ENCODE measurements at regions not wholly inside any gene's neighbourhood (a gene's known extent, or its start where the extent isn't known, plus 50 kb on each side); places are given as distances from the start of the nearest gene placed in this dataset.
"Not testable (repeated sequence)": the region's sequence is repeated elsewhere in the genome, so short reads cannot be mapped to it uniquely, and the experiment has no call there.

GRCh38 chr14:40954448-40955130 is 652.1 kb upstream of the LRFN5 start:
- not testable (repeated sequence) for H3K4me3 ChIP-seq (ENCODE audit: low read depth, low read length); H3K36me3 ChIP-seq (ENCODE audit: control insufficient read depth, insufficient read depth, low read length); H3K9me3 ChIP-seq (ENCODE audit: control insufficient read depth, insufficient read depth, low read length); H3K27me3 ChIP-seq (ENCODE audit: control insufficient read depth, insufficient read depth, low read length); DNase-seq (ENCODE audit: low read depth in 4 of 6, low spot score in 6 of 6); H3K4me1 ChIP-seq (ENCODE audit: control insufficient read depth, insufficient read depth, low read length); H3K27ac ChIP-seq (ENCODE audit: low read depth, low read length)
- WGBS (ENCODE audit: insufficient coverage): 88% methylated on average over 15 of the region's 34 CpGs

DNA sequence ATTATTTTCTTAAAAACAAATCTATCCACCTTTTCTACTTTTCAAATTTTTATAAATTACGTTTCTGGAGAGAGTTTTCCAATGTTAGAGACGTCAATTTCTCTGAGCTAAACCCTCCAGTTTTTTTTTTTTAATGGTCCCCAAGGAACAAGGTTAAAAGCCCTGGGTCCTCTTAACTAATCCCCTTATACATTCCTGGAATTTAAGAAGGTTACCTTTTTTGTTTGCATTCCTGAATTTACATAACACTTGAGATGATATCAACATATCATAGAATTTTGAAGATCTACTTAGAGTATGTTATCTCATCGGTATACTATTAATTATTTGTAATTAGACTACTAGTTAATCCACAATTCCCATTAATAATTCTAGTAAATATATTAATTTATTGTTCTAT is 662.2 kb upstream of the LRFN5 start:
- H3K27me3 ChIP-seq (ENCODE audit: control insufficient read depth, insufficient read depth, low read length): no peaks in the 10 kb centered on the region
- DNase-seq (ENCODE audit: low read depth in 4 of 6, low spot score in 6 of 6): no peak
- WGBS (ENCODE audit: insufficient coverage): no CpG with 5 or more reads among the region's 3 CpGs
- no peak overlapping the region for H3K27ac ChIP-seq (ENCODE audit: low read depth, low read length)
- no peaks in the 10 kb centered on the region for H3K36me3 ChIP-seq (ENCODE audit: control insufficient read depth, insufficient read depth, low read length)
- no peaks in the 10 kb centered on the region for H3K4me1 ChIP-seq (ENCODE audit: control insufficient read depth, insufficient read depth, low read length)
- H3K9me3 ChIP-seq (ENCODE audit: control insufficient read depth, insufficient read depth, low read length): no peaks in the 10 kb centered on the region
- H3K4me3 ChIP-seq (ENCODE audit: low read depth, low read length): no peak overlapping the region

DNA sequence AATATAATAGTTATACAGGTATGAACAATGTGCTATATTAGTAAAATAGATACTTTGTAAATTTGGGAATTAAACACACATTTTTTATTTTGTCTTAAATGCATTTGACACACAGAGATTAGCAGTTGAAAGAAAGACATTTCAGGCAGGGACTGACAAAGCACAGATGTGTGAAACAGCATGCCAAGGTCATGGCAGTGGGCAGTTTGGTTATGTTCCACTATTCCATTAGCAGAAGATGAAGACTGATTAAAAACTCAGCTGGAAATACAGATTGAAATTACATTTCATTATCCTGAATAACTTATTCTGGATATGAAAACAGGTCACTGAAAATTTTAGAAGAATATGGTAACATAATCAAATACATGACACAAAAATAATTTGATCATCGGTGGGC is 669.8 kb upstream of the LRFN5 start:
- Histone ChIP-seq H3K4me3 (ENCODE audit: low read depth, low read length) (no peak overlapping the region), H3K27ac (ENCODE audit: low read depth, low read length) (no peak overlapping the region), H3K9me3 (ENCODE audit: control insufficient read depth, insufficient read depth, low read length) (no peaks in the 10 kb centered on the region), H3K4me1 (ENCODE audit: control insufficient read depth, insufficient read depth, low read length) (no peaks in the 10 kb centered on the region), H3K36me3 (ENCODE audit: control insufficient read depth, insufficient read depth, low read length) (no peaks in the 10 kb centered on the region), H3K27me3 (ENCODE audit: control insufficient read depth, insufficient read depth, low read length) (no peaks in the 10 kb centered on the region)
- WGBS (ENCODE audit: insufficient coverage): no CpG with 5 or more reads among the region's 1 CpG
- peak in 1 of 6 donors; percentile 2 for DNase-seq (ENCODE audit: low read depth in 4 of 6, low spot score in 6 of 6)

DNA sequence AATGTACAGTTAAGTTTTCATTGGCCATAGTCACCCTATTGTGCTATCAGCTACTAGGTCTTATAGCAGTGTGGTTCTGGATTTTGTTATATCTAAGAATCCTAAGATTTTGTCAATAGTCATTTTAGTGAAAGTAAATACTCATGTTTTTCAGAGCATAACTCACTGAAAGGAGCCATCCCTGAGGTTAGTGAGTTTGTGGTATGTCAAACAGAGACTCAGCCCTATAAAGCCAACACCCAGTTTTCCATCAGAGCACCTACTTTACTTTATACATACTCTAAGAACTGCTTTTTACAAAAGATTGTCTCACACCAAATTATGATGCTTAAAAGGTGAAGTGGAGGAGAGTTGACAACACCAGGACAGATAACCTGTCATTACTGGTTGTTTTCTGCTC is 686.3 kb upstream of the LRFN5 start:
- Histone ChIP-seq H3K36me3 (ENCODE audit: control insufficient read depth, insufficient read depth, low read length) (no peaks in the 10 kb centered on the region), H3K4me1 (ENCODE audit: control insufficient read depth, insufficient read depth, low read length) (no peaks in the 10 kb centered on the region), H3K27me3 (ENCODE audit: control insufficient read depth, insufficient read depth, low read length) (no peaks in the 10 kb centered on the region), H3K9me3 (ENCODE audit: control insufficient read depth, insufficient read depth, low read length) (no peaks in the 10 kb centered on the region), H3K27ac (ENCODE audit: low read depth, low read length) (no peak overlapping the region), H3K4me3 (ENCODE audit: low read depth, low read length) (no peak overlapping the region)
- no peak for DNase-seq (ENCODE audit: low read depth in 4 of 6, low spot score in 6 of 6)

- WGBS (ENCODE audit: insufficient coverage): 90% methylated on average over 2 of the region's 4 CpGs
Measured at GRCh38 chr14:40911141-40911540, 695.5 kb upstream of the LRFN5 start.

DNA sequence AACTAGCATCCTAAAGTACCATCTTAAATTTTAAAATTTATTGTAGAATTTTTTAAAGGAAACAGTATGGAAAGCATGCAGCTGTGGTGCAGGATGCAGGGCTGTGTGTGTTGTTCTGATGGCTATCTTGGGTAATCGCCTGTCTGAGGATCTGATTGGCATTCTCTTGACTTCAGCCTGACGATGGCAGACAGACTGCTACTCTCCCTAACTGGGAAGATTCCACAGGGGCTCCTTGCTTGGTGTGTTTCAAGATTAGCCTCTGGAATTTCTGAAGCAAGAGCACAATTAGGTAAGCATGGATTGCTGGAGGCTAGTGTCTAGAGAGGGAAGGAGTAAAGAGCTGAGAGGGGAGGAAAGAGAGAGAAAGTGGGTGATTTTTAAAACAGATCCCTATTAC is 696.8 kb upstream of the LRFN5 start:
- H3K27ac ChIP-seq (ENCODE audit: low read depth, low read length): no peak overlapping the region
- no peaks in the 10 kb centered on the region for H3K36me3 ChIP-seq (ENCODE audit: control insufficient read depth, insufficient read depth, low read length)
- no peaks in the 10 kb centered on the region for H3K9me3 ChIP-seq (ENCODE audit: control insufficient read depth, insufficient read depth, low read length)
- H3K4me3 ChIP-seq (ENCODE audit: low read depth, low read length): no peak overlapping the region
- H3K27me3 ChIP-seq (ENCODE audit: control insufficient read depth, insufficient read depth, low read length): no peaks in the 10 kb centered on the region
- H3K4me1 ChIP-seq (ENCODE audit: control insufficient read depth, insufficient read depth, low read length): no peaks in the 10 kb centered on the region
- DNase-seq (ENCODE audit: low read depth in 4 of 6, low spot score in 6 of 6): no peak
- 83% methylated on average over 1 of the region's 2 CpGs for WGBS (ENCODE audit: insufficient coverage)

More at GRCh38 chr14:40911141-40911540, 695.5 kb upstream of the LRFN5 start:
- H3K36me3 ChIP-seq (ENCODE audit: control insufficient read depth, insufficient read depth, low read length): no peaks in the 10 kb centered on the region
- H3K27me3 ChIP-seq (ENCODE audit: control insufficient read depth, insufficient read depth, low read length): no peaks in the 10 kb centered on the region
- no peaks in the 10 kb centered on the region for H3K9me3 ChIP-seq (ENCODE audit: control insufficient read depth, insufficient read depth, low read length)
- H3K4me3 ChIP-seq (ENCODE audit: low read depth, low read length): no peak overlapping the region
- no peak overlapping the region for H3K27ac ChIP-seq (ENCODE audit: low read depth, low read length)
- H3K4me1 ChIP-seq (ENCODE audit: control insufficient read depth, insufficient read depth, low read length): no peaks in the 10 kb centered on the region
- DNase-seq (ENCODE audit: low read depth in 4 of 6, low spot score in 6 of 6): peak in 1 of 6 donors; percentile 17

DNA sequence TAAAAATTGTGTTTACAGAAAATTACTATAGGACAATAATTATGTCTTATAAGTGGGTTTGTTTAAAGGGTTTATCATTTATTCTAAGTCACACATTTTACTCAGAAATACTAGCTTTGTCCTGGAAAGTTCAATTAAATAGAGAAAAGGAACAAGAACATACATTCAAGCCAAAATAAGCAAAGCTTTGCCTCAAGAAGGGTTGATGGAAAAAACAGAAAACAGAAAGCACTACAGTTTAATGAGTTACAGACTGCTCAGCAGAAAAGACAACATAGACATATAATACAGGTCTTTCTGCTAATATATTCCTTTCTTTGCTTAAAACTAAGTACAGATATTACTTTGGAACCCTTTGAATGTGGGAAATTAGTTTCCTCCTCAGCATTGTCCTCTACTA is 703.0 kb upstream of the LRFN5 start:
- no peaks in the 10 kb centered on the region for H3K27me3 ChIP-seq (ENCODE audit: control insufficient read depth, insufficient read depth, low read length)
- no peak overlapping the region for H3K27ac ChIP-seq (ENCODE audit: low read depth, low read length)
- H3K9me3 ChIP-seq (ENCODE audit: control insufficient read depth, insufficient read depth, low read length): no peaks in the 10 kb centered on the region
- H3K4me1 ChIP-seq (ENCODE audit: control insufficient read depth, insufficient read depth, low read length): no peaks in the 10 kb centered on the region
- H3K4me3 ChIP-seq (ENCODE audit: low read depth, low read length): no peak overlapping the region
- no peaks in the 10 kb centered on the region for H3K36me3 ChIP-seq (ENCODE audit: control insufficient read depth, insufficient read depth, low read length)
- peak in 1 of 6 donors; percentile 17 for DNase-seq (ENCODE audit: low read depth in 4 of 6, low spot score in 6 of 6)

DNA sequence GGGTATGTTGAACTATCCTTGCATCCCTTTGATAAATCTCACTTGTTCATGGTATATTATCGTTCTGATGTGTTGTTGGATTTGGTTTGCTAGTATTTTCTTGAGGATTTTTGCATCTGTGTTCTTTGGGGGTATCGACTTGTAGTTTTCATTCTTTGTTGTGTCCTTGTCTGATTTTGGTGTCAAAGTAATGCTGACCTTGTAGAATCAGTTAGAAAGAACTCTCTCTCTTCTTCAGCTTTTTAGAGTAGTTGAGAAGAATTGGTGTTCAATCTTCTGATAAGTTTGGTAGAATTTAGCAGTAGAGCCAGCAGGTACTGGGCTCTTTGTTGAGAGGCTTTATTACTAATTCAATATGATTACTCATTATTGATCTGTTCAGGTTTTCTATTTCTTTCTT is 707.2 kb upstream of the LRFN5 start:
- Histone ChIP-seq H3K27ac (ENCODE audit: low read depth, low read length) (no peak overlapping the region), H3K9me3 (ENCODE audit: control insufficient read depth, insufficient read depth, low read length) (no peaks in the 10 kb centered on the region), H3K27me3 (ENCODE audit: control insufficient read depth, insufficient read depth, low read length) (no peaks in the 10 kb centered on the region), H3K4me1 (ENCODE audit: control insufficient read depth, insufficient read depth, low read length) (no peaks in the 10 kb centered on the region), H3K4me3 (ENCODE audit: low read depth, low read length) (no peak overlapping the region), H3K36me3 (ENCODE audit: control insufficient read depth, insufficient read depth, low read length) (no peaks in the 10 kb centered on the region)
- no CpG with 5 or more reads among the region's 2 CpGs for WGBS (ENCODE audit: insufficient coverage)
- DNase-seq (ENCODE audit: low read depth in 4 of 6, low spot score in 6 of 6): no peak

GRCh38 chr14:40894846-40895245 is 711.8 kb upstream of the LRFN5 start:
- H3K9me3 ChIP-seq (ENCODE audit: control insufficient read depth, insufficient read depth, low read length): no peaks in the 10 kb centered on the region
- WGBS (ENCODE audit: insufficient coverage): no CpG with 5 or more reads among the region's 2 CpGs
- no peak overlapping the region for H3K4me3 ChIP-seq (ENCODE audit: low read depth, low read length)
- DNase-seq (ENCODE audit: low read depth in 4 of 6, low spot score in 6 of 6): no peak
- H3K4me1 ChIP-seq (ENCODE audit: control insufficient read depth, insufficient read depth, low read length): no peaks in the 10 kb centered on the region
- no peaks in the 10 kb centered on the region for H3K27me3 ChIP-seq (ENCODE audit: control insufficient read depth, insufficient read depth, low read length)
- no peak overlapping the region for H3K27ac ChIP-seq (ENCODE audit: low read depth, low read length)
- H3K36me3 ChIP-seq (ENCODE audit: control insufficient read depth, insufficient read depth, low read length): no peaks in the 10 kb centered on the region

GRCh38 chr14:40889126-40889525 is 717.5 kb upstream of the LRFN5 start:
- Histone ChIP-seq H3K9me3 (ENCODE audit: control insufficient read depth, insufficient read depth, low read length) (no peaks in the 10 kb centered on the region), H3K27me3 (ENCODE audit: control insufficient read depth, insufficient read depth, low read length) (no peaks in the 10 kb centered on the region), H3K27ac (ENCODE audit: low read depth, low read length) (no peak overlapping the region), H3K36me3 (ENCODE audit: control insufficient read depth, insufficient read depth, low read length) (no peaks in the 10 kb centered on the region), H3K4me3 (ENCODE audit: low read depth, low read length) (no peak overlapping the region), H3K4me1 (ENCODE audit: control insufficient read depth, insufficient read depth, low read length) (no peaks in the 10 kb centered on the region)
- DNase-seq (ENCODE audit: low read depth in 4 of 6, low spot score in 6 of 6): no peak
